Tibial artery (tissue), 4 donors: ENCODE measurements at regions not wholly inside any gene's neighbourhood (a gene's known extent, or its start where the extent isn't known, plus 50 kb on each side); places are given as distances from the start of the nearest gene placed in this dataset.

Source experiments
- DNase-seq, 2 donors: peaks; one replicate each; pipeline ENCODE4 v3.0.0-alpha.2; 2019
- H3K27ac ChIP-seq, 2 donors: fragments of 200-600 bp; sonication (generic) in 1 of 2; 1 replicate in 1 of 2; 2 replicates in 1 of 2; pipeline ENCODE4 v1.5.1; 2018 to 2019; ENCODE audit warnings: mild to moderate bottlenecking in 1 of 2
- H3K27me3 ChIP-seq, 2 donors: fragments of 200-600 bp; sonication (generic) in 1 of 2; one replicate each; pipeline versions ENCODE4 v1.5.1 to v1.6.0; 2016 to 2019
- H3K36me3 ChIP-seq, 3 donors: fragments of 200-600 bp; sonication (generic) in 2 of 3; one replicate each; pipeline ENCODE4 v1.5.1; 2016 to 2019; ENCODE audit warnings: mild to moderate bottlenecking in 2 of 3
- H3K4me1 ChIP-seq, 4 donors: fragments of 200-600 bp; sonication (generic) in 2 of 4; 1 replicate in 3 of 4; 2 replicates in 1 of 4; pipeline ENCODE4 v1.5.1; 2016 to 2019
- H3K4me3 ChIP-seq, 2 donors: fragments of 200-600 bp; sonication (generic) in 1 of 2; 1 replicate in 1 of 2; 2 replicates in 1 of 2; pipeline ENCODE4 v1.5.1; 2018 to 2019; ENCODE audit warnings: mild to moderate bottlenecking in 2 of 2
- H3K9me3 ChIP-seq, 3 donors: fragments of 200-600 bp; sonication (generic) in 1 of 3; one replicate each; pipeline ENCODE4 v1.5.1; 2016 to 2019
- CTCF ChIP-seq, 2 experiments: fragments of 200-600 bp in 1 of 2; fragments of 450-650 bp in 1 of 2; IDR thresholded peaks; one replicate each; pipeline ENCODE4 v1.5.1; 2017 to 2019; ENCODE audit warnings: antibody characterized with exemption in 2 of 2, mild to moderate bottlenecking in 1 of 2, moderate library complexity in 1 of 2
- intact Hi-C: fragments of 100-400 bp; cut with DNase I; formaldehyde crosslinking; loops from one replicate; pipeline ENCODE4 v1.15.0; 2023; ENCODE audit warnings: low total_unique reads

- Histone ChIP-seq H3K36me3 (no peaks in the 10 kb centered on the region), H3K27me3 (peaks cover 0 to 47% of the 10 kb centered on the region in 2 donors), H3K4me1 (peaks cover 0 to 32% (median 27%) of the 10 kb centered on the region in 4 donors), H3K4me3 (no peak overlapping the region), H3K27ac (no peak overlapping the region), H3K9me3 (no peaks in the 10 kb centered on the region)
- intact Hi-C loops: loop anchor here (5.0 kb wide), 1 partner anchor 99 kb away; no protein-coding TSS in a partner anchor
- no peak for TF ChIP-seq CTCF (IDR thresholded peaks at IDR 0.05)
- no peak for DNase-seq
Measured at GRCh38 chr6:165985806-165986299, 181.8 kb downstream of the TBXT start.

- no peak for TF ChIP-seq CTCF (IDR thresholded peaks at IDR 0.05)
- Histone ChIP-seq H3K27ac (no peak overlapping the region), H3K36me3 (no peaks in the 10 kb centered on the region), H3K4me3 (no peak overlapping the region), H3K9me3 (no peaks in the 10 kb centered on the region), H3K4me1 (peaks cover 0 to 32% (median 27%) of the 10 kb centered on the region in 4 donors), H3K27me3 (peaks cover 0 to 45% of the 10 kb centered on the region in 2 donors)
- intact Hi-C loops: loop anchor here (5.0 kb wide), 1 partner anchor 98 kb away; no protein-coding TSS in a partner anchor
- DNase-seq: no peak
Measured at GRCh38 chr6:165985281-165985805, 182.3 kb downstream of the TBXT start.

- Histone ChIP-seq H3K4me3 (no peak overlapping the region), H3K36me3 (no peaks in the 10 kb centered on the region)
- intact Hi-C loops: loop anchor here (5.0 kb wide), 1 partner anchor 98 kb away; no protein-coding TSS in a partner anchor
Measured at GRCh38 chr6:165984729-165985275, 182.8 kb downstream of the TBXT start.

GRCh38 chr6:165983112-165984072 lies 184.3 kb downstream of the TBXT start:
- no peak for DNase-seq
- Histone ChIP-seq H3K27ac (no peak overlapping the region), H3K4me1 (peaks cover 0 to 23% (median 21%) of the 10 kb centered on the region in 4 donors), H3K4me3 (no peak overlapping the region), H3K9me3 (no peaks in the 10 kb centered on the region), H3K36me3 (no peaks in the 10 kb centered on the region), H3K27me3 (peaks cover 0 to 33% of the 10 kb centered on the region in 2 donors)
- no peak for TF ChIP-seq CTCF (IDR thresholded peaks at IDR 0.05)
- intact Hi-C loops: no loop called here

More at GRCh38 chr6:165984729-165985275, 182.8 kb downstream of the TBXT start:
- Histone ChIP-seq H3K27ac (no peak overlapping the region), H3K4me1 (peaks cover 0 to 32% (median 27%) of the 10 kb centered on the region in 4 donors), H3K27me3 (peaks cover 0 to 42% of the 10 kb centered on the region in 2 donors), H3K9me3 (no peaks in the 10 kb centered on the region)
- no peak for TF ChIP-seq CTCF (IDR thresholded peaks at IDR 0.05)
- DNase-seq: no peak

- H3K4me1 ChIP-seq: no peaks in the 10 kb centered on the region
- TF ChIP-seq CTCF (IDR thresholded peaks at IDR 0.05): no peak
- DNase-seq: no peak
- H3K36me3 ChIP-seq: no peaks in the 10 kb centered on the region
- intact Hi-C loops: no loop called here
- H3K27me3 ChIP-seq: no peaks in the 10 kb centered on the region
- H3K27ac ChIP-seq: no peak overlapping the region
- no peaks in the 10 kb centered on the region for H3K9me3 ChIP-seq
- H3K4me3 ChIP-seq: no peak overlapping the region
Measured at GRCh38 chr6:165978476-165978875, 189.2 kb downstream of the TBXT start.
